Mammary epithelial cell (primary cell): ENCODE measurements at regions not wholly inside any gene's neighbourhood (a gene's known extent, or its start where the extent isn't known, plus 50 kb on each side); places are given as distances from the start of the nearest gene placed in this dataset.

Experiments
- CTCF ChIP-seq, 2 donors: IDR thresholded peaks in 1 of 2; conservative IDR thresholded peaks in 1 of 2; 2 replicates each; pipeline ENCODE4 v1.5.1; 2011 to 2012; ENCODE audit warnings: inconsistent platforms in 2 of 2, low read length in 2 of 2, mild to moderate bottlenecking in 2 of 2, control low read depth in 1 of 2, low read depth in 1 of 2; ENCODE audit not compliant: insufficient read depth in 1 of 2; ENCODE audit errors: extremely low read depth in 1 of 2
- EZH2 ChIP-seq: IDR thresholded peaks from 2 replicates; pipeline ENCODE4 v1.6.1; 2012; ENCODE audit warnings: low read length, inconsistent platforms, borderline replicate concordance

GRCh38 chr3:5638550-5638949 is 451.0 kb downstream of the EDEM1 start:
- no peak for TF ChIP-seq CTCF (conservative IDR thresholded peaks at IDR 0.05 in 1 of 2, IDR thresholded peaks at IDR 0.05 in 1 of 2; ENCODE audit: extremely low read depth in 1 of 2, insufficient read depth in 1 of 2, low read depth in 1 of 2, low read length in 2 of 2)
- no peak for TF ChIP-seq EZH2
